K562 (cell line): ENCODE measurements at regions not wholly inside any gene's neighbourhood (a gene's known extent, or its start where the extent isn't known, plus 50 kb on each side); places are given as distances from the start of the nearest gene placed in this dataset.

Source experiments
- ATAC-seq: fragments of 200-7000 bp; cut with Tn5 transposase; 3 replicates; pipeline ENCODE4 v1.9.1; 2020; ENCODE audit warnings: moderate library complexity
- BruUV-seq: library from RNA; stranded (reverse); fragments of 400-500 nt; replicated peaks from 2 replicates; lab custom pipeline; 2021; lab: Mats Ljungman, UMichigan
- CTCF ChIA-PET: fragments of 300-600 bp; formaldehyde crosslinking; extraction: SDS; loops from one replicate; lab custom pipeline; 2021; ENCODE audit warnings: low intra/inter-chr PET ratio; lab: Yijun Ruan, JAX
- POLR2A ChIA-PET: fragments of 300-600, 350-650 bp; sonication (Branson Sonifier 250); formaldehyde crosslinking; extraction: SDS; loops from one replicate; lab custom pipeline; 2021; ENCODE audit warnings: antibody characterized with exemption, inconsistent platforms; lab: Yijun Ruan, JAX
- DNase-seq, 4 experiments: peaks; one replicate each; pipeline versions ENCODE4 v3.0.0 to v3.0.0-alpha.2; 2011 to 2018; ENCODE audit warnings: low spot score in 3 of 4, mixed read lengths in 3 of 4; ENCODE audit errors: extremely low read depth in 1 of 4
- FAIRE-seq: peaks from 2 replicates; lab custom pipeline; 2011; peaks lifted over from hg19 to GRCh38; lab: Jason Lieb, UNC
- H2AFZ ChIP-seq: 2 replicates; pipeline ENCODE4 v1.6.0; 2011; ENCODE audit warnings: low read depth, low read length, control low read depth, inconsistent platforms
- H3K27ac ChIP-seq: fragments of 200-600 bp; 3 replicates; pipeline ENCODE4 v1.8.0; 2011; ENCODE audit warnings: low read depth, mild to moderate bottlenecking, control low read depth, inconsistent platforms, low read length, moderate library complexity, mixed read lengths; ENCODE audit errors: extremely low read depth
- H3K27me3 ChIP-seq, 2 experiments: fragments of 300-600 bp in 1 of 2; 2 replicates in 1 of 2; 3 replicates in 1 of 2; pipeline versions ENCODE4 v1.6.0 to v1.8.0; 2011; ENCODE audit warnings: inconsistent platforms in 2 of 2, low read length in 2 of 2, mild to moderate bottlenecking in 1 of 2, mixed read lengths in 1 of 2, moderate library complexity in 1 of 2; ENCODE audit not compliant: control insufficient read depth in 2 of 2, insufficient read depth in 2 of 2
- H3K36me3 ChIP-seq: fragments of 300-600 bp; 3 replicates; pipeline ENCODE4 v1.8.0; 2011; ENCODE audit warnings: mild to moderate bottlenecking, low read length, inconsistent platforms; ENCODE audit not compliant: control insufficient read depth, insufficient read depth
- H3K4me1 ChIP-seq, 2 experiments: fragments of 200-600 bp in 1 of 2; replicated peaks in 1 of 2; 2 replicates in 1 of 2; 3 replicates in 1 of 2; pipeline versions ENCODE4 v1.5.1 to v1.8.0; 2011; ENCODE audit warnings: inconsistent platforms in 2 of 2, low read length in 2 of 2, mild to moderate bottlenecking in 1 of 2, mixed read lengths in 1 of 2, moderate library complexity in 1 of 2; ENCODE audit not compliant: control insufficient read depth in 2 of 2, insufficient read depth in 2 of 2
- H3K4me2 ChIP-seq: 2 replicates; pipeline ENCODE4 v1.6.1; 2011; ENCODE audit warnings: low read length, control low read depth, inconsistent platforms, mixed read lengths; ENCODE audit not compliant: insufficient read depth
- H3K4me3 ChIP-seq: fragments of 200-600 bp; sonication (generic), shearing (Covaris generic); 2 replicates; pipeline ENCODE4 v1.5.1; 2016; ENCODE audit warnings: control low read depth, inconsistent platforms
- H3K79me2 ChIP-seq: fragments of 200-600 bp; 3 replicates; pipeline ENCODE4 v1.8.0; 2011; ENCODE audit warnings: low read length, inconsistent platforms; ENCODE audit not compliant: control insufficient read depth, insufficient read depth
- H3K9ac ChIP-seq, 2 experiments: 2 replicates each; pipeline versions ENCODE4 v1.6.0 to v1.6.1; 2011; ENCODE audit warnings: low read depth in 2 of 2, low read length in 2 of 2, control low read depth in 1 of 2, inconsistent platforms in 1 of 2, mild to moderate bottlenecking in 1 of 2, mixed read lengths in 1 of 2; ENCODE audit not compliant: insufficient read depth in 1 of 2
- H3K9me1 ChIP-seq: one replicate; pipeline ENCODE4 v1.6.0; 2011; ENCODE audit warnings: inconsistent platforms, mild to moderate bottlenecking, low read length, moderate library complexity; ENCODE audit not compliant: control insufficient read depth, insufficient read depth
- H3K9me3 ChIP-seq: replicated peaks from 2 replicates; pipeline ENCODE4 v1.5.1; 2011; ENCODE audit warnings: low read depth, low read length, inconsistent platforms; ENCODE audit not compliant: control insufficient read depth, insufficient read depth
- H4K20me1 ChIP-seq: replicated peaks from 2 replicates; pipeline ENCODE4 v1.6.1; 2011; ENCODE audit warnings: low read length, inconsistent platforms, mixed read lengths; ENCODE audit not compliant: control insufficient read depth, insufficient read depth
- CEBPG ChIP-seq, 3 experiments: fragments of 200-800 bp in 1 of 3; sonication (Bioruptor generic) in 1 of 3; sonication (generic) in 1 of 3; formaldehyde crosslinking in 1 of 3; IDR thresholded peaks in 2 of 3; conservative IDR thresholded peaks in 1 of 3; 2 replicates each; pipeline versions ENCODE4 v1.6.1 to v1.8.0; 2016 to 2022; ENCODE audit warnings: missing compliant biosample characterization in 2 of 3, missing genetic modification characterization in 2 of 3, mild to moderate bottlenecking in 1 of 3, missing genetic modification reagents in 1 of 3
- ELF1 ChIP-seq: fragments of 200-800 bp; sonication (Bioruptor generic); IDR thresholded peaks from 2 replicates; pipeline ENCODE4 v1.6.1; 2016; ENCODE audit warnings: missing genetic modification characterization, missing compliant biosample characterization
- NKRF ChIP-seq: fragments of 450-650 bp; IDR thresholded peaks from 2 replicates; pipeline ENCODE4 v1.6.1; 2016; ENCODE audit warnings: borderline replicate concordance
- WGBS: fragments of 100-300 bp; shearing (Covaris generic); methylation state at CpG from one replicate; pipeline ENCODE4 v1.1.6; 2016; ENCODE audit warnings: low coverage, mixed read lengths; ENCODE audit not compliant: insufficient coverage; ENCODE audit errors: missing lambda C conversion rate; 5-methylcytosine and 5-hydroxymethylcytosine counted together
- in situ Hi-C: fragments of 300-500 bp; cut with MboI; formaldehyde crosslinking; loops from 4 replicates; pipeline ENCODE4 v1.15.0; 2018; ENCODE audit warnings: inconsistent platforms, mixed read lengths
- intact Hi-C: fragments of 100-400 bp; cut with micrococcal nuclease; formaldehyde crosslinking; loops from 2 replicates; pipeline ENCODE4 v1.14.2; 2022

- Histone ChIP-seq H3K27ac (no peak overlapping the region), H2AFZ (no peak overlapping the region), H3K9me1 (no peaks in the 10 kb centered on the region), H3K4me3 (no peak overlapping the region), H3K4me1 (no peaks in the 10 kb centered on the region), H3K9ac (no peak overlapping the region), H3K27me3 (no peaks in the 10 kb centered on the region)
- ATAC-seq: no peak
- intact Hi-C loops: no loop called here
- no peak for DNase-seq
- in situ Hi-C loops: no loop called here
- no TSS peak for BruUV-seq
- no peak for FAIRE-seq
- 0% methylated on average over 1 of the region's 1 CpG for WGBS
- TF ChIP-seq ELF1 (tag) (no peak), NKRF (no peak), CEBPG (CRISPR knock-in tag; IDR thresholded peaks at IDR 0.05) (no peak), CEBPG (tag; conservative IDR thresholded peaks at IDR 0.05 in 1 of 2, IDR thresholded peaks at IDR 0.05 in 1 of 2) (0 out of 4 replicates have a peak, but pooled peaks of 1 of the 2 experiments have one; percentile 14)
- TF ChIP-seq, all 486 proteins: peak for 1
- H4K20me1 ChIP-seq: no peaks in the 10 kb centered on the region
- ChIA-PET CTCF (no interaction called here), POLR2A (no interaction called here)
- H3K79me2 ChIP-seq: no peaks in the 10 kb centered on the region
- no peaks in the 10 kb centered on the region for H3K36me3 ChIP-seq
- H3K4me2 ChIP-seq: no peak overlapping the region
- no peaks in the 10 kb centered on the region for H3K9me3 ChIP-seq
Measured at GRCh38 chr7:17546592-17546991, 248.1 kb downstream of the AHR start.
